Type B pancreatic cell (in vitro differentiated cells): ENCODE measurements at regions not wholly inside any gene's neighbourhood (a gene's known extent, or its start where the extent isn't known, plus 50 kb on each side); places are given as distances from the start of the nearest gene placed in this dataset.

Experiments
- DNase-seq: peaks from one replicate; pipeline ENCODE4 v3.0.0; 2021; ENCODE audit warnings: mixed read lengths; ENCODE audit not compliant: unreplicated experiment; ENCODE audit errors: extremely low spot score
- H3K27ac Mint-ChIP-seq: 2 replicates; pipeline ENCODE4 v1.8.0; 2021; ENCODE audit warnings: mild to moderate bottlenecking, mixed read lengths
- H3K27me3 Mint-ChIP-seq: 2 replicates; pipeline ENCODE4 v1.8.0; 2021; ENCODE audit warnings: mixed read lengths
- H3K36me3 Mint-ChIP-seq: 2 replicates; pipeline ENCODE4 v1.8.0; 2021; ENCODE audit warnings: mixed read lengths
- H3K4me1 Mint-ChIP-seq: one replicate; pipeline ENCODE4 v1.8.0; 2021; ENCODE audit warnings: mixed read lengths; ENCODE audit not compliant: unreplicated experiment
- H3K4me3 Mint-ChIP-seq: 2 replicates; pipeline ENCODE4 v1.8.0; 2021; ENCODE audit warnings: mild to moderate bottlenecking, mixed read lengths
- H3K9me3 Mint-ChIP-seq: 2 replicates; pipeline ENCODE4 v1.8.0; 2021; ENCODE audit warnings: mixed read lengths
- TF ChIP-seq, protein P1 (sequence below): fragments of 200-600 bp; sonication (generic); conservative IDR thresholded peaks from 2 replicates; pipeline ENCODE4 v1.5.0; 2021; ENCODE audit warnings: antibody characterized with exemption, mild to moderate bottlenecking

DNA sequence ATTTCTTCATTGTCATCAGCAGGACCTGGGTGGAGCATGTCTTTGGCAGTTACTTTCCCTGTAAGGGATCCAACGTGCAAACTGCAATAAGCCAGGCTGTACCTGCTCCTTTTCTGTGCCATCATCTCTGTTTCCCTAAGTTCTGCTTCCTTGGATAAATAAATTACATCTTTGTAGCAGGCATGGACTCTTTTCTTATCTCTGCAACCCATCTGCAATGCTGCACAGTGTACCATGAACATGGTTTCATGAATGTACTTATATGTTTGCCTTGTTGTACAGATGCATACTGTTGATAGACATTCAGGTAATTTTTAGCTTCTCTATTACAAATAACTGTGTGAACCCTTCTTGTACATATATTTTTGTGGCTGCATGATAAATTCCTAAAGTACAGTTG, 616.7 kb upstream of the PIK3C3 start:
- TF ChIP-seq, protein P1, sequence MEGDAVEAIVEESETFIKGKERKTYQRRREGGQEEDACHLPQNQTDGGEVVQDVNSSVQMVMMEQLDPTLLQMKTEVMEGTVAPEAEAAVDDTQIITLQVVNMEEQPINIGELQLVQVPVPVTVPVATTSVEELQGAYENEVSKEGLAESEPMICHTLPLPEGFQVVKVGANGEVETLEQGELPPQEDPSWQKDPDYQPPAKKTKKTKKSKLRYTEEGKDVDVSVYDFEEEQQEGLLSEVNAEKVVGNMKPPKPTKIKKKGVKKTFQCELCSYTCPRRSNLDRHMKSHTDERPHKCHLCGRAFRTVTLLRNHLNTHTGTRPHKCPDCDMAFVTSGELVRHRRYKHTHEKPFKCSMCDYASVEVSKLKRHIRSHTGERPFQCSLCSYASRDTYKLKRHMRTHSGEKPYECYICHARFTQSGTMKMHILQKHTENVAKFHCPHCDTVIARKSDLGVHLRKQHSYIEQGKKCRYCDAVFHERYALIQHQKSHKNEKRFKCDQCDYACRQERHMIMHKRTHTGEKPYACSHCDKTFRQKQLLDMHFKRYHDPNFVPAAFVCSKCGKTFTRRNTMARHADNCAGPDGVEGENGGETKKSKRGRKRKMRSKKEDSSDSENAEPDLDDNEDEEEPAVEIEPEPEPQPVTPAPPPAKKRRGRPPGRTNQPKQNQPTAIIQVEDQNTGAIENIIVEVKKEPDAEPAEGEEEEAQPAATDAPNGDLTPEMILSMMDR = no peak
- Mint-ChIP-seq H3K27ac (no peak overlapping the region), H3K4me3 (no peak overlapping the region), H3K4me1 (no peaks in the 10 kb centered on the region), H3K27me3 (no peaks in the 10 kb centered on the region), H3K9me3 (no peaks in the 10 kb centered on the region), H3K36me3 (no peaks in the 10 kb centered on the region)
- no peak for DNase-seq

DNA sequence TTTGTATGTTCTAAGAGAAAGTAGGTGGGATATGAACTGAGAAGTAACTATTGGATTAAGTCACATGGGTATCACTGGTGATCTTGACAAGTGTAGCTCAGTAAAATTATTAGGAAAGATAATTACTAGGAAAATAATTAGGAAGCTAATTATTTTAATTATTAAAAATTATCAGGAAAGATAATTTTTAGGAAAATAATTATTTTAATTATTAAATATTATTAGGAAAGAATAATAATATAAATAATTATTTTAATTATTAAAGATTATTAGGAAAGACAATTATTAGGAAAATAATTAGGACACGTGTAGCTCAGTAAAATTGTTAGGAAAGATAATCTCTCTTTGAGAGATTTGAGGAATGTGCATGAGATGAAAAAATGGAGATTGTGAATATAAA, 623.4 kb upstream of the PIK3C3 start:
- Mint-ChIP-seq H3K4me1 (no peaks in the 10 kb centered on the region), H3K27ac (no peak overlapping the region), H3K27me3 (no peaks in the 10 kb centered on the region), H3K9me3 (peaks cover 6% of the 10 kb centered on the region), H3K36me3 (peaks cover 4% of the 10 kb centered on the region), H3K4me3 (no peak overlapping the region)
- DNase-seq = no peak
- TF ChIP-seq, protein P1 = no peak

DNA sequence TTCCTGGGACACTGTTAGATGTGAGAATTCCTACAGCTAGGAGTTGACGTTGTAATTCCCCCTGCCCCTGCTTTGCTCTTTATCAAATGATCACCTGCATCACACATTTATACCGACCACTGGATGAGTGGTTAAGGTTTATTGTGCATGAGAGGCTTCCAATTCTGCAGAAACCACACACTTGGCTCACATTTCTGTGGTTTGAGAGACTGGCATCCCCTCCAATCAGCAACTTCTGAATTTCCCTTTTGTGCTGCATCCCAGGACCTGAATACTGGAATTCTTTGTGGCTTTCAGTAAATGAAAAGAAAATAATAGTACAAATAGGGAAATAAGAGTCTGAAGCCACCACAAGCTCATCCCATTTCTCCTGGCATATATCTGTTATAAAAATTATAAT, 628.7 kb upstream of the PIK3C3 start:
- peaks cover 14% of the 10 kb centered on the region for H3K9me3 Mint-ChIP-seq
- H3K4me3 Mint-ChIP-seq = no peak overlapping the region
- H3K27me3 Mint-ChIP-seq = no peaks in the 10 kb centered on the region
- no peak for DNase-seq
- no peak overlapping the region for H3K27ac Mint-ChIP-seq
- peaks cover 4% of the 10 kb centered on the region for H3K36me3 Mint-ChIP-seq
- H3K4me1 Mint-ChIP-seq = peaks cover 5% of the 10 kb centered on the region
- TF ChIP-seq, protein P1 = no peak

DNA sequence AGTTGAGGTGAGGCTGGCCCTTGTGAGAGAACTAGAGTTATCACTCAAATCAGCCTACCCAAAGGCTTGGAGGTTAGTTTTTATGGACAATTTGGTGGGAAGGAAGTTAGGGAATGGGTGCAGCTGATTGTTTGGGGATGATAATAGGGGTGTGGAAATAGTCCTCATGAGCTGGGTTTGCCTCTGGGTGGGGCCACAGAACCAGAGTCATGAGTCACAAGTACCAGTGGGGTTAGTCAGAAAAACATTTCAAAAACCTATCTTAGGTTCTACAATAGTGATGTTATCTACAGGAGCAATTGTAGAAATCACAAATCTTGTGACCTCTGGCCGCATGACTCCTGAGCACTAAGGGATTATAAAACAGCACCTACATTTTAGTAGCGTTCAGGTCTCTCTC, 630.1 kb upstream of the PIK3C3 start:
- TF ChIP-seq, protein P1 = no peak
- H3K27me3 Mint-ChIP-seq = no peaks in the 10 kb centered on the region
- H3K4me3 Mint-ChIP-seq = no peak overlapping the region
- H3K9me3 Mint-ChIP-seq = peaks cover 14% of the 10 kb centered on the region
- H3K36me3 Mint-ChIP-seq = peaks cover 4% of the 10 kb centered on the region
- no peak for DNase-seq
- no peak overlapping the region for H3K27ac Mint-ChIP-seq
- peaks cover 5% of the 10 kb centered on the region for H3K4me1 Mint-ChIP-seq

DNA sequence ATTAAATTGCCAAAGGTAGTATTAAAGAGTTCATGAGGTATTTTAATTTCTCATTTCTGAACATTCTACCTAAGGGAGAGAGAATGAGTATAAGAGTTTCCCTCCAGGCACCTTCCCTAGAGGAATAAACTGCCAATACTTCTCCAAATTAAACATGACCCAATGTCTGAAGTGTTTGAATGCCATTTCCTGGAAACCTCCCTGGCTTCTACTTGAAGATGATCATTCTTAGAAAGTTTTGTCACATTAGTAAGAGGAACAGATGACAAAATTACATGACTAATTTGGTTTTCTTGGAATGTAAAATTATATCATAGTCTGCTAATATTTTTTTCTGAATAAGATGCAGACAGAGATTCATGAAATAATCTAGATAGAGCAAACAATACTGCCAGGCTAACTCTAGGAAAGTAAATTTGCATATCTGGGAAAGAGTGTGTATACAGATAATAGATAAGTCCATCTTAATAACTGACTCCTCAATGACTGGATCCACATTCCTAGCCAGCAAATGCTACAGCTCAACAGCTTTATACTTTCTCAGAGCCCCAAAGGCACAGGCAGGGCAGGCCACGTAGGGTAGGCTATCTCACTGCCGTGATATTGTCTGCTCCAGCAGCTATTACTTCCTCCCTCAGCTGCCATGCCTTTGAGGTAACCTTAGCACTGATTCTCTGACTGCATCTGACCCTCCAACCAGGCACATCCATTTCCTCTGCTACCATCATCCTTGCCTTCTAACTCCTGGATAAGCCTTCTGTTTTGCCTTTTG, 630.8 kb upstream of the PIK3C3 start:
- H3K4me3 Mint-ChIP-seq = no peak overlapping the region
- peaks cover 22% of the 10 kb centered on the region for H3K9me3 Mint-ChIP-seq
- H3K27ac Mint-ChIP-seq = no peak overlapping the region
- H3K27me3 Mint-ChIP-seq = no peaks in the 10 kb centered on the region
- DNase-seq = no peak
- TF ChIP-seq, protein P1 = no peak
- peaks cover 5% of the 10 kb centered on the region for H3K4me1 Mint-ChIP-seq
- peaks cover 4% of the 10 kb centered on the region for H3K36me3 Mint-ChIP-seq

DNA sequence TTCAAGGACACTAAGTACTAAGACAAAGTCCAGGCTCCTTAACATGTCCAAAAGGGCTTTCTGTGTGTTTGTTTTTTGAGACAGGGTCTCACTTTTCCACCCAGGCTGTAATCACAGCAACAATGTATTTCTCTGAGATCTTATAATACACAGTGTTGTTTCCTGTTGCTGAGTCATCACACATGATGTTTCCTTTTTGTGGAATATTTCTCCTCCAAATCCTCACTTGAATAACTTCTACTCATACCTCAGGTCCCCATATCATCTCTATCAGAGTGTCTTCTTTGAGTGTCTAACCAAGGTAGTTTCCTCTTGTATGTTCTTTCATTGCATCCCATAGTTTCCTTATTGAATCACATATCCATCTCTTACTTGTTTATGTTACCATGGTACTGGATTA, 632.0 kb upstream of the PIK3C3 start:
- Mint-ChIP-seq H3K27ac (no peak overlapping the region), H3K9me3 (peaks cover 26% of the 10 kb centered on the region), H3K27me3 (no peaks in the 10 kb centered on the region), H3K4me1 (peaks cover 5% of the 10 kb centered on the region), H3K36me3 (peaks cover 4% of the 10 kb centered on the region), H3K4me3 (peak overlapping the region; percentile 0)
- DNase-seq = no peak
- TF ChIP-seq, protein P1 = no peak
